NCI-H2196 treated with DMSO at 0.1 percent for 48 hours (cell line): ENCODE measurements at regions not wholly inside any gene's neighbourhood (a gene's known extent, or its start where the extent isn't known, plus 50 kb on each side); places are given as distances from the start of the nearest gene placed in this dataset.
"Not testable (repeated sequence)": the region's sequence is repeated elsewhere in the genome, so short reads cannot be mapped to it uniquely, and the experiment has no call there.

Experiments used
- DNase-seq: peaks from one replicate; lab custom pipeline; 2025; ENCODE audit not compliant: unreplicated experiment; lab: John Stamatoyannopoulos, UW

DNA sequence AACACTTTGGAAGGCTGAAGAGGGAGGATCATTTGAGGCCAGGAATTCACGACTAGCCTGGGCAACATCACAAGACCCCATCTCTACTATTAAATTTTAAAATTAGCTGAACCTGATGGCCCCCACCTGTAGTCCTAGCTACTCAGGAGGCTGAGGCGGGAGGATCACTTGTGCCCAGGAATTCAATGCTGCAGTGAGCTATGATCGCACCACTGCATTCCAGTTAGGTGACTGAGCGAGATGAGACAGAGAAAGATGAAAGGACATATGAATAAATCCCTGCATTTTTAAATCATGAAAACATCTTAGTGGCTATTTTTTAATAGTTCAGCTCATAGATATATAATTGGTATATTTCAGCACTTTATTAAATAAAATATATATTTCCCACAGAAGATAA lies 93.8 kb downstream of the GPR63 start:
- DNase-seq, result no peak

DNA sequence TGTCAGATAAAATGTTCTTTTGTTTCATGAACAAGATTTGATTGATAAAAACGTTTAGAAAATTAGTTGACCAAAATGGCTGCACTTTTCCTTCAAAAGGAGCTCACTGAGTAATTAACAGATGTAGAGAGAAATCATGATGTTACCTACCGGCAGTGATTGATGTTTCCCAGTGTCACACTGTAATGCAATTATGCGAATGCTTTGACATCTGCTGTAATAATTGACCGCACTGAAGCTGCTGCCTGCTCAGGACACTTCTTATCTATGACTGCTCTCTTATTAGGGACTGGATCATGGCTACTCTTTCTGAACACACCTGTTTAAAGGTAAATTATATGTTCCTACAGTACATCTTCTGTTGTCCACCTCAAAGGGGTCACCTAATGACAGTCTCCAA lies 94.6 kb downstream of the GPR63 start:
- DNase-seq, result no peak

GRCh38 chr6:96735332-96735731 lies 101.9 kb downstream of the GPR63 start:
- no peak for DNase-seq

GRCh38 chr6:96727144-96727543 lies 110.1 kb downstream of the GPR63 start:
- DNase-seq, result no peak

DNA sequence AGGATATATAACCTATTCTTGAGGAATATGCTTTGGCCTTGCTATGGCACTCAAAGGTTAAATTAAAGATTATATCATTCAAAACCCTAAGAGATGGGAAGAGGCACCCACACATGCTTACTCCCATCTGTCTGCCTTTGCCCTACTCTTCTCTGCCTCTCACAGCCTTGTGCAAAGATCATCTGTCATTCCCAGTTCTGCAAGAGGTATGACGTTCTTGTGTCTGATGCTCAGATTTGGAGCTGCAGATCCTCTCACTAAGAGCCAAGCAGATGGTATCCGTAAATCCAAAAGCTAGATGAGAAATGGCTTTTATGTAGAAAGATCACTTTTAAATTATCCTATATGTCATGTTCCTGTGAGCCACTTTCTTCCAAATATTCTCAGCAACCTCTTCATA lies 112.0 kb downstream of the GPR63 start:
- no peak for DNase-seq

- no peak for DNase-seq
Observed at GRCh38 chr6:96724641-96725040, 112.6 kb downstream of the GPR63 start.

GRCh38 chr6:96723362-96723761 lies 113.9 kb downstream of the GPR63 start:
- no peak for DNase-seq

DNA sequence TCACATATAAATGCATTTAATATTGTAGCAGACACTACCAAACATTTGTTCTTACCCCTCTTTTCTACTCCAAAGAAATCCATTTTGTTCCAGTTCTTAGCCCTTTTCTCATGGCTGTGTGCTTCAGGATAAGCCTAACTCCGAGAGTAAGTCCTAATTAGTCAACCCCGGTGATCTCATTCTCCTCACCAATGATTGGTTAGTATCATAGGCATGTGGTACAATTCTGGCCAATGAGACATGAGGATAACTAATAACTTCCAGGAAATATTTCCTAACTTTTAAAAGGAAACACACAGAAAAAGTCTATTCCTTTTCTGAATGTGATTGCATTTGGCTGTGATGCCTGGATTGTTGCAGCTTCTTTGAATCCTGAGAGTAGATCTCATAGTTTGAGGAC lies 116.0 kb downstream of the GPR63 start:
- no peak for DNase-seq

GRCh38 chr6:96716221-96716620 lies 121.1 kb downstream of the GPR63 start:
- no peak for DNase-seq

DNA sequence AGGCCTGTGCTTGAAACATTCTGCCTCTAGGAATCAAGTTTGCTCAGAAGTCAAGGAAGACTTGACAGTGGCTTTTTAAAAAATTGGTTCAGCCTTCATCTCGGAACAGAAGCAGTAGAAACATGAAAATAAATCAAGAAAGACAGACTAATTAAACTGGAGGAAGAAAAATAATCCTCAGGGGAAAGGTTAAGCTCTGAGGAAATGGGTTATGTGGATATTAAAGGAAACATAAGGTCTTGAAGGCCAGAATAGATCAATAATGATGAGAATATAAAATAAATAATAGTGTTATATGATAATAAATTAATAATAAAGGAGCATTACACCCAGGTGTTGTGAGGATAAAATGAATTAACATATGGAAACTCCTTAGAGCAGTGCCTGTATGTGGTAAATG lies 121.7 kb downstream of the GPR63 start:
- no peak for DNase-seq

- no peak for DNase-seq
Observed at GRCh38 chr6:96704713-96705112, 132.6 kb downstream of the GPR63 start.

DNA sequence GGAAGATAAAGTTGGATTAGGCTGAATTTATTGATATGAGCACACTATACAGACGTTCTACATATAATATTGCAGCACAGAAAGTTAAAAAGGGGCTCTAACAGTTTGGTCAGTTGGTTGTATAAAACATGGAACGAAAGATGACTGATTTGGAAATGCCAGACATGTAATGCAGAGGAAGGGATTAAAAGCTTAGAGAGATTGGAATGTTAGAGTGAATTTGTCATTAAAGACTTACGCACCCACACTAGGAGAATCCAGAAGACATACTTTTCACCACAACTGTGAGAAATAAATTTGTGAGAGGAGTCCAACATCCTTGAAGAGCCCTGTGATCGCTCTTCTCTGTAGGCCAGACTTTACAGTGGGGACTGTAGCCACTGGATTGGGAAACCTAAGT lies 134.7 kb downstream of the GPR63 start:
- no peak for DNase-seq

DNA sequence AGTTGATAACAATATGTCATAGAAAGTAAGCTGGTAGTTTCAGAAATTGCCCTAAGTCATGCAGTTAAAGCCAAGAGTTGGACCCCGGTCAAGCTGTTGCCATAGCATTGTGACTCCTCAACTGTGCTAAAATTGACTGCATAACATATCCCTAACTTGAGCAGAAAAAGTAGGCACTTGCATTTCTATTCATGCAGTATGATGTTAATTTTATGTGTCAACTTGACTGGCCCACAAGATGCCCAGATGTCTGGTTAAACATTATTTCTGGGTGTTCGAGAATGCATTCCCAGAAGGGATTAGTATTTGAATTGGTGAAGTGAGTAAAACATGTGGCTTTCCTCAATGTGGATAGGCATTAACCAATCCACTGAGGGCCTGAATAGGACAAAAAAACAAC lies 136.4 kb downstream of the GPR63 start:
- no peak for DNase-seq

DNA sequence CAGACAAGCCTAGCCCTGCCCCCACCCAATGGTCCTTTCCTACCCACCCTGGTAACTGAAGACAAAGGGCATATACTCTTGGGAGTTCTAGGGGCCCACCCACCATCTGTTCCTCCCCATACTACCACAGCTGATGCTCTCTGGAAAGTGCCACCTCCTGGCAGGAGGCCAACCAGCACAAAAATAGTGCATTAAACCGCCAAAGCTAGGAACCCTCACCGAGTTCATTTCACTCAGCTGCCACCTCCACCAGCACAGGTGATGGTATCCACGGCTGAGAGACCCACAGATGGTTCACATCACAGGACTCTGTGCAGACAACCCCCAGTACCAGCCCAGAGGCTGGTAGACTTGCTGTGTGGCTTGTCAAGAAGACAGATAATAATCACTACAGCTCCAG lies 131.5 kb downstream of the FHL5 start:
- DNase-seq, result not testable (repeated sequence)

DNA sequence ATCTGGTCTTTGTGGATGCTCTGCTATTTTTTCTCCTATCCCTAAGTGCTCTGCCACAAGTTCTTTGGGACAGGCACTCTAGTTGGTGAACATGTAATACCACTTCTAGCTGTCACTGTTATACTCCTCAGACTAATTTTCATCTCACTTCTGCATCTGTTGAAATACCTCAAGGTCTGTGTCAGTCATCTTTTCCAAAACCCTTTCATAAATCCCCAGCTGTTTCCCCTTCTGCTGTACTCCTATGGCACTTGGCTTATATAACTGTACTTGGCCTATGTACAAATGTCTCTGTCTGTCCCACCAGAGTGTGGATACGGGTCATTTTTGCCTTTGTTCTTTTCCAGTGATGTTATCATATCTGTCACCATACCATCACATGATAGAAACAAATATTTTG lies 124.2 kb downstream of the FHL5 start:
- DNase-seq, result no peak

DNA sequence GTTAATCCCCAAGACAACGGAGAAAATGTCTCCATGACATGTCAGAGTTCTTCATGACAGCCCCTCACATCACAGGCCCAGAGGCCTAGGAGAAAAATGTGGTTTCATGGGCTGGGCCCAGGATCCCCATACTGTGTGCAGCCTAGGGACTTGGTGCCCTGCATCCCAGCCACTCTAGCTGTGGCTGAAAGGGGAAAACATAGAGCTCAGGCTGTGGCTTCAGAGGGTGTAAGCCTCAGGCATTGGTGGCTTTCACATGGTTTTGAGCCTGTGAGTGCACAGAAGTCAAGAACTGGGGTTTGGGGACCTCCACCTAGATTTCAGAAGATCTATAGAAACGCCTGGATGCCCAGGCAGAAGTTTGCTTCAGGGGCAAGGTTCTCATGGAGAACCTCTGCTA lies 122.8 kb downstream of the FHL5 start:
- DNase-seq, result no peak

DNA sequence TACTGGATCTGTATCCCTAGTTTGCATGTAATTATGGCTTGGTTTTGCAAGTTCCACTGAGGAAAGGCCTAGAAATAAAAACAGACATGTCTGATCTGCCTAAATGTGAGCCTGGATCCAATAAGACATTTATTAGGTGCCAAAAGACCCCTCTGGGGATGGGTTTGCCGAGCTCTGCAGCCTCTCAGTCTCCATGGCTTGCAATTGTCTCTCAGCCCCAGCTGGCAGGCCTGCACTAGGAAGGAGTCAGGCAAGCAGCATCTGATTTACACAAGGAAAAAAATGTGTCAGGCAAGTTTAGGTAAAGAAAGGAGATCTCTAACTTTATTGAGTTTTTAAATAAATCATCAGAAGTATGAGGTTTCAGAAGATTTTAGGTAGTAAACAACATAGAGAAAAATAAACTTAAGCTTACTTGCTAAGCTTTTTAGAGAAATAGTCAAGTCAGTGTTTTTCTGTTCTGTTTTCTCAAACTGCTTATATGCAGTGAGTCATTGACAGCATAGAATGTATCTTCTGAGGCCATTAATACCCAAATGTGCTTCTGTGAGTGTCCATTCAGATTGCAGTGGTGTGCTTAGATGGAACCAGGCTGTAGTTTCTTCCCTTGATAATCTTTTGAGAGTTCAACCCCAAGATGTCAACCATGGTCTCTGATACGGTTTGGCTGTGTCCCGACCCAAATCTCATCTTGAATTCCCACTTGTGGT lies 121.0 kb downstream of the FHL5 start:
- DNase-seq, result no peak

DNA sequence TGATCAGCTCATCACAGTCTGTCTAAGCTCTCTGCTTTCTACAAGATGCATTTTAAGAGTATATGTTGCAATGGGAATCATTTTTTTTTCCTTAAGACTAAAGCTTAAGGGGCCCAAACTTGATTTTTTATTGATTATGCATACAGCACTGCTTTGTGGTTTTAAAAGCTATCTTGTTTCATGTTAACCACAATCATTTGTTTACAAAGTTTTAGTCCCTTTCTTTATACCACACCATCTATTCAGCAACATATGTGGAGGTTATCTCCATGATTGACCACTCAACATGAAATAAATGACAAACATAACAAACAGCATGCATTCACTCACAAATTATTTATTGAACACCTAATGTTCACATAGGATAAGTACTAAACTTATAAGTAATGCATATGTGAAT lies 119.1 kb downstream of the FHL5 start:
- no peak for DNase-seq

DNA sequence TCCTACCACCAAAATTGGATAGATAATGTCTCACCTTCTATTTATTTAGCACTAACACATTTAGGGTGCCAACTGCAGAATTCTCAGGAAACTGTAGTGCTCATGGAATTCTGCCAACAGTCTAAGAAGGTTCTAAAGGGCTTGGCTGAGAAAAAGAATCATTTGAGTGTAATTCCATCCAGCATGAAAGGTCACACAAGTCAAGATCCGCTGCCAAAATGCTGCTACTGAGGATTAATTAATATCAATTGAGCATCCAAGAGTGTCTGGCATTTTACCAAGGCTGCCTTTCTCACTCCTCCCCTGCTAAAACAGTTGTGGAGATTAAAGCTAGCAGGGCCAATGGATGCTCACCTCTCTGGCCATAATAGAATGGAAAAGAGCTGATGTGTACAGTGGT lies 112.7 kb downstream of the FHL5 start:
- DNase-seq, result peak; percentile 11
